ENCODE measurements at regions not wholly inside any gene's neighbourhood (a gene's known extent, or its start where the extent isn't known, plus 50 kb on each side); places are given as distances from the start of the nearest gene placed in this dataset.

- H3K36me3 ChIP-seq (ENCODE audit: control insufficient read depth, insufficient read depth, low read length) = no peaks in the 10 kb centered on the region
- no peaks in the 10 kb centered on the region for H3K9me3 ChIP-seq (ENCODE audit: control insufficient read depth, insufficient read depth, low read length)
- 78% methylated on average over 4 of the region's 5 CpGs for WGBS (ENCODE audit: insufficient coverage)
- no peak overlapping the region for H3K27ac Mint-ChIP-seq
- H3K36me3 Mint-ChIP-seq = no peaks in the 10 kb centered on the region
- ATAC-seq (no peak), DNase-seq (no peak)
- no peaks in the 10 kb centered on the region for H3K27me3 Mint-ChIP-seq (ENCODE audit: low read depth in 2 of 2)
- intact Hi-C loops (cut with micrococcal nuclease) = no loop called here
- H3K4me1 Mint-ChIP-seq = no peaks in the 10 kb centered on the region
- TF ChIP-seq, protein P1, sequence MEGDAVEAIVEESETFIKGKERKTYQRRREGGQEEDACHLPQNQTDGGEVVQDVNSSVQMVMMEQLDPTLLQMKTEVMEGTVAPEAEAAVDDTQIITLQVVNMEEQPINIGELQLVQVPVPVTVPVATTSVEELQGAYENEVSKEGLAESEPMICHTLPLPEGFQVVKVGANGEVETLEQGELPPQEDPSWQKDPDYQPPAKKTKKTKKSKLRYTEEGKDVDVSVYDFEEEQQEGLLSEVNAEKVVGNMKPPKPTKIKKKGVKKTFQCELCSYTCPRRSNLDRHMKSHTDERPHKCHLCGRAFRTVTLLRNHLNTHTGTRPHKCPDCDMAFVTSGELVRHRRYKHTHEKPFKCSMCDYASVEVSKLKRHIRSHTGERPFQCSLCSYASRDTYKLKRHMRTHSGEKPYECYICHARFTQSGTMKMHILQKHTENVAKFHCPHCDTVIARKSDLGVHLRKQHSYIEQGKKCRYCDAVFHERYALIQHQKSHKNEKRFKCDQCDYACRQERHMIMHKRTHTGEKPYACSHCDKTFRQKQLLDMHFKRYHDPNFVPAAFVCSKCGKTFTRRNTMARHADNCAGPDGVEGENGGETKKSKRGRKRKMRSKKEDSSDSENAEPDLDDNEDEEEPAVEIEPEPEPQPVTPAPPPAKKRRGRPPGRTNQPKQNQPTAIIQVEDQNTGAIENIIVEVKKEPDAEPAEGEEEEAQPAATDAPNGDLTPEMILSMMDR (IDR thresholded peaks at IDR 0.05) = no peak
- H3K4me3 Mint-ChIP-seq = no peak overlapping the region
- H3K9me3 Mint-ChIP-seq = peaks cover 0 to 2% of the 10 kb centered on the region in 2 donors
- H3K4me1 ChIP-seq (ENCODE audit: control insufficient read depth, insufficient read depth, low read length) = no peaks in the 10 kb centered on the region
- no peaks in the 10 kb centered on the region for H3K27me3 ChIP-seq (ENCODE audit: control insufficient read depth, insufficient read depth, low read length)
- no peak overlapping the region for H3K4me3 ChIP-seq (ENCODE audit: low read length)
- H3K27ac ChIP-seq (ENCODE audit: low read length) = no peak overlapping the region
These were observed 762.4 kb upstream of the DPPA4 start for GRCh38 chr3:110099711-110100110.

DNA sequence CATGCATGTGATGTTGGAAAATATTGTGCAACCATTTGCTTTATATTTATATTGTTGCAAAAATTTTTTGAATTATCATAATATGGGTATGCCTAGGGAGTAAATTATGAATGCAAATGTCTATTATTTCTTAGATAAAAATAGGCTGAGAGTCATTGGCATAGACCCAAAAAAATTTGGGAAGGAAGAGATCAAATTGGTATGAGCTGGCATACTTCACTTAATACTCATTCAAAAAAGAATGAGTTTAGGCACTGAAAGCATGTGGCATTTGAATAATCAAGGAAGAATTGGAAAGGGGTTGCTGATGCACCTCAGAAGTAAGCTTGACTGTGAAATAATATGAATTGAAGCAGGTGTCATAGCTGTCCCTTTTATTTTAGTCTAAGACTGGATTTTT lies 764.0 kb upstream of the DPPA4 start:
- H3K27me3 Mint-ChIP-seq (ENCODE audit: low read depth in 2 of 2) = no peaks in the 10 kb centered on the region
- H3K9me3 Mint-ChIP-seq = peaks cover 0 to 4% of the 10 kb centered on the region in 2 donors
- Histone ChIP-seq H3K4me1 (ENCODE audit: control insufficient read depth, insufficient read depth, low read length) (no peaks in the 10 kb centered on the region), H3K27me3 (ENCODE audit: control insufficient read depth, insufficient read depth, low read length) (no peaks in the 10 kb centered on the region), H3K9me3 (ENCODE audit: control insufficient read depth, insufficient read depth, low read length) (no peaks in the 10 kb centered on the region), H3K36me3 (ENCODE audit: control insufficient read depth, insufficient read depth, low read length) (no peaks in the 10 kb centered on the region), H3K4me3 (ENCODE audit: low read length) (no peak overlapping the region), H3K27ac (ENCODE audit: low read length) (no peak overlapping the region)
- TF ChIP-seq, protein P1 (IDR thresholded peaks at IDR 0.05) = no peak
- H3K4me1 Mint-ChIP-seq = no peaks in the 10 kb centered on the region
- H3K4me3 Mint-ChIP-seq = no peak overlapping the region
- no peak overlapping the region for H3K27ac Mint-ChIP-seq
- intact Hi-C loops (cut with micrococcal nuclease) = no loop called here
- DNase-seq = no peak
- no peak for ATAC-seq
- no peaks in the 10 kb centered on the region for H3K36me3 Mint-ChIP-seq

GRCh38 chr3:110106805-110107204 lies 769.5 kb upstream of the DPPA4 start:
- ATAC-seq = no peak
- Histone ChIP-seq H3K36me3 (ENCODE audit: control insufficient read depth, insufficient read depth, low read length) (no peaks in the 10 kb centered on the region), H3K9me3 (ENCODE audit: control insufficient read depth, insufficient read depth, low read length) (no peaks in the 10 kb centered on the region), H3K27ac (ENCODE audit: low read length) (no peak overlapping the region), H3K27me3 (ENCODE audit: control insufficient read depth, insufficient read depth, low read length) (no peaks in the 10 kb centered on the region), H3K4me3 (ENCODE audit: low read length) (no peak overlapping the region), H3K4me1 (ENCODE audit: control insufficient read depth, insufficient read depth, low read length) (no peaks in the 10 kb centered on the region)
- TF ChIP-seq, protein P1 (IDR thresholded peaks at IDR 0.05) = no peak
- WGBS (ENCODE audit: insufficient coverage) = 80% methylated on average over 1 of the region's 1 CpG
- Mint-ChIP-seq H3K36me3 (no peaks in the 10 kb centered on the region), H3K4me3 (no peak overlapping the region), H3K27me3 (ENCODE audit: low read depth in 2 of 2) (no peaks in the 10 kb centered on the region), H3K4me1 (no peaks in the 10 kb centered on the region), H3K9me3 (peaks cover 0 to 6% of the 10 kb centered on the region in 2 donors), H3K27ac (no peak overlapping the region)
- intact Hi-C loops (cut with micrococcal nuclease) = no loop called here
- no peak for DNase-seq

DNA sequence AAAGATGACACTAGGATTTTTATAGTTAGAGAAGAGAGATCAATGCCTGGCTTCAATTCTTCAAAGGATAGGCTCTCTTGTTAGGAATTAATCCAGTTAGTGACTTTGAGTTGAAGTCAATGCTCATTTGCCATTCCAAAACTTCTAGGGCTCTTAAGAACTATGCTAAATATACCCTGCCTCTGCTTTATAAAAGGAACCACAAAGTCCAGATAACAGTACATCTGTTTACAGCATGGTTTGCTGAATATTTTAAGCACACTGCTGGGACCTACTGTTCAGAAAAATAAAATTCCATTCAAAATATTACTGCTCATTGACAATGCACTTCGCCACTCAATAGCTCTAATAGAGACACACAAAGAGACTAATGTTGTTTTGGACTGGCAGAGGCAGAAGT lies 786.6 kb upstream of the DPPA4 start:
- no CpG with 5 or more reads among the region's 1 CpG for WGBS (ENCODE audit: insufficient coverage)
- H3K27me3 Mint-ChIP-seq (ENCODE audit: low read depth in 2 of 2) = no peaks in the 10 kb centered on the region
- no peak overlapping the region for H3K27ac ChIP-seq (ENCODE audit: low read length)
- H3K36me3 Mint-ChIP-seq = no peaks in the 10 kb centered on the region
- H3K4me1 Mint-ChIP-seq = no peaks in the 10 kb centered on the region
- no peak overlapping the region for H3K4me3 ChIP-seq (ENCODE audit: low read length)
- peaks cover 7 to 9% of the 10 kb centered on the region in 2 donors for H3K9me3 Mint-ChIP-seq
- no peaks in the 10 kb centered on the region for H3K27me3 ChIP-seq (ENCODE audit: control insufficient read depth, insufficient read depth, low read length)
- DNase-seq (no peak), ATAC-seq (no peak)
- intact Hi-C loops (cut with micrococcal nuclease) = no loop called here
- H3K36me3 ChIP-seq (ENCODE audit: control insufficient read depth, insufficient read depth, low read length) = no peaks in the 10 kb centered on the region
- H3K4me1 ChIP-seq (ENCODE audit: control insufficient read depth, insufficient read depth, low read length) = no peaks in the 10 kb centered on the region
- H3K9me3 ChIP-seq (ENCODE audit: control insufficient read depth, insufficient read depth, low read length) = no peaks in the 10 kb centered on the region
- H3K27ac Mint-ChIP-seq = no peak overlapping the region
- TF ChIP-seq, protein P1 (IDR thresholded peaks at IDR 0.05) = no peak
- H3K4me3 Mint-ChIP-seq = no peak overlapping the region
